ENCODE measurements at regions not wholly inside any gene's neighbourhood (a gene's known extent, or its start where the extent isn't known, plus 50 kb on each side); places are given as distances from the start of the nearest gene placed in this dataset.

DNA sequence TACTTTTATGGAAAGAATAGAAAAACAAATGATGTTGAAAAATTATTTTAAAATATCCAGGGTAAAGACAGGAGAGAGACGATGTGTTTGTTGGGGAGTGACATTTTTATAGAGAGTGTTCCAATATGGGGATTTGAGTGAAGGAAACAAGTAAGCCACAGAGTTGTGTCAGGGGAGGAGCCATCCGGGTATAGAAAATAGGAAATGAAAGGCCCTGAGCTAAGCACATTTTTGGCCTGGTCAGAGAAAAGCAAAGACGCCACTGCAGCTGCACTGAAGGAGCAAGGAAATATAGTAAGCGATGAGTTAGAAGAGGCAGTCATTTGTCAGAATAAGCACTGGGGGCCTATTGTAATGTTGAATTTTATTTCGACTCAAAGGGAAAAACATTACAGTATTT lies 107.3 kb upstream of the ADGRL4 start:
- Histone ChIP-seq H4K20me1 (ENCODE audit: insufficient read depth) (no peaks in the 10 kb centered on the region), H3K79me2 (replicated peaks; ENCODE audit: insufficient read depth, low read length) (no peaks in the 10 kb centered on the region), H3K4me3 (ENCODE audit: low read length) (no peak overlapping the region), H3K9ac (ENCODE audit: low read length) (no peak overlapping the region), H2AFZ (ENCODE audit: low read depth, low read length) (no peak overlapping the region), H3K9me2 (ENCODE audit: insufficient read depth, low read length) (no peaks in the 10 kb centered on the region), H3K27ac (ENCODE audit: low read length) (no peak overlapping the region), H3K9me3 (ENCODE audit: low read length) (no peaks in the 10 kb centered on the region), H3K4me2 (ENCODE audit: low read length) (no peak overlapping the region), H3F3A (ENCODE audit: insufficient read depth, low read length, poor library complexity, severe bottlenecking) (no peaks in the 10 kb centered on the region), H3K36me3 (ENCODE audit: insufficient read depth, low read length) (no peaks in the 10 kb centered on the region), H3K27me3 (ENCODE audit: insufficient read depth, low read depth, low read length) (no peaks in the 10 kb centered on the region)
- TF ChIP-seq SMC3 (conservative IDR thresholded peaks at IDR 0.05; ENCODE audit: poor library complexity) (no peak), REST (IDR thresholded peaks at IDR 0.05; ENCODE audit: borderline replicate concordance) (no peak), RAD21 (conservative IDR thresholded peaks at IDR 0.05) (no peak), TAF1 (IDR thresholded peaks at IDR 0.05; ENCODE audit: low read depth) (no peak), MXI1 (conservative IDR thresholded peaks at IDR 0.05; ENCODE audit: poor library complexity, severe bottlenecking) (no peak), EP300 (conservative IDR thresholded peaks at IDR 0.05; ENCODE audit: poor library complexity, severe bottlenecking) (no peak), POLR2AphosphoS5 (IDR thresholded peaks at IDR 0.05) (no peak), EZH2 (IDR thresholded peaks at IDR 0.05; ENCODE audit: borderline replicate concordance, insufficient read depth, low read length, poor library complexity, severe bottlenecking) (no peak)
- TF ChIP-seq, protein P1, sequence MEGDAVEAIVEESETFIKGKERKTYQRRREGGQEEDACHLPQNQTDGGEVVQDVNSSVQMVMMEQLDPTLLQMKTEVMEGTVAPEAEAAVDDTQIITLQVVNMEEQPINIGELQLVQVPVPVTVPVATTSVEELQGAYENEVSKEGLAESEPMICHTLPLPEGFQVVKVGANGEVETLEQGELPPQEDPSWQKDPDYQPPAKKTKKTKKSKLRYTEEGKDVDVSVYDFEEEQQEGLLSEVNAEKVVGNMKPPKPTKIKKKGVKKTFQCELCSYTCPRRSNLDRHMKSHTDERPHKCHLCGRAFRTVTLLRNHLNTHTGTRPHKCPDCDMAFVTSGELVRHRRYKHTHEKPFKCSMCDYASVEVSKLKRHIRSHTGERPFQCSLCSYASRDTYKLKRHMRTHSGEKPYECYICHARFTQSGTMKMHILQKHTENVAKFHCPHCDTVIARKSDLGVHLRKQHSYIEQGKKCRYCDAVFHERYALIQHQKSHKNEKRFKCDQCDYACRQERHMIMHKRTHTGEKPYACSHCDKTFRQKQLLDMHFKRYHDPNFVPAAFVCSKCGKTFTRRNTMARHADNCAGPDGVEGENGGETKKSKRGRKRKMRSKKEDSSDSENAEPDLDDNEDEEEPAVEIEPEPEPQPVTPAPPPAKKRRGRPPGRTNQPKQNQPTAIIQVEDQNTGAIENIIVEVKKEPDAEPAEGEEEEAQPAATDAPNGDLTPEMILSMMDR (IDR thresholded peaks at IDR 0.05; ENCODE audit: poor library complexity, severe bottlenecking): no peak

DNA sequence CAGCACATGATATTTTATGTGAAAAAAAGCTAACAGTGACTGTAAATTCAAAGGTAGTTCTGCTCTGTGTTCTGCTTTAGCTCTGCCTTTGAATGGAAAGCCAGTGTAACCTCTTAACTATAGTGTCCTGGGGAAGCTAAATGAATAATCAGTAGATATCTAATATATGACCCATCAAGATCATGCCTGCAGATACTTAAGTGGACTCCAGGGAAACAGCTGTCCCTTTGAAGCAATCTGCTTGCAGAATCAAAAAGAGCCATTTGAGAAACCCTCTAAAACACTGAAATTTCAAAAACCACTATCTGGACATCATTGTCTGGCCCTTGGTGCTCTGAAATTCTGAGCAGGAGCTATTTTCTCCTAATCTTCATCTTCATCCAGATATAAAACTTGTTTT lies 104.2 kb upstream of the ADGRL4 start:
- Histone ChIP-seq H3K27ac (ENCODE audit: low read length) (no peak overlapping the region), H2AFZ (ENCODE audit: low read depth, low read length) (no peak overlapping the region)

More for the DNA sequence above, 104.2 kb upstream of the ADGRL4 start:
- H4K20me1 ChIP-seq (ENCODE audit: insufficient read depth): no peaks in the 10 kb centered on the region
- TF ChIP-seq EZH2 (IDR thresholded peaks at IDR 0.05; ENCODE audit: borderline replicate concordance, insufficient read depth, low read length, poor library complexity, severe bottlenecking): no peak
- TF ChIP-seq REST (IDR thresholded peaks at IDR 0.05; ENCODE audit: borderline replicate concordance): no peak
- no peak for TF ChIP-seq TAF1 (IDR thresholded peaks at IDR 0.05; ENCODE audit: low read depth)
- H3K9ac ChIP-seq (ENCODE audit: low read length): no peak overlapping the region
- no peaks in the 10 kb centered on the region for H3K9me3 ChIP-seq (ENCODE audit: low read length)
- H3K4me2 ChIP-seq (ENCODE audit: low read length): no peak overlapping the region
- H3F3A ChIP-seq (ENCODE audit: insufficient read depth, low read length, poor library complexity, severe bottlenecking): no peaks in the 10 kb centered on the region
- no peaks in the 10 kb centered on the region for H3K27me3 ChIP-seq (ENCODE audit: insufficient read depth, low read depth, low read length)
- H3K9me2 ChIP-seq (ENCODE audit: insufficient read depth, low read length): no peaks in the 10 kb centered on the region
- no peaks in the 10 kb centered on the region for H3K36me3 ChIP-seq (ENCODE audit: insufficient read depth, low read length)
- no peaks in the 10 kb centered on the region for H3K79me2 ChIP-seq (replicated peaks; ENCODE audit: insufficient read depth, low read length)
- H3K4me3 ChIP-seq (ENCODE audit: low read length): no peak overlapping the region

Data from neural cell (in vitro differentiated cells).